Lower lobe of right lung (tissue), 2 donors: ENCODE measurements at regions not wholly inside any gene's neighbourhood (a gene's known extent, or its start where the extent isn't known, plus 50 kb on each side); places are given as distances from the start of the nearest gene placed in this dataset.

Experiments used
- ATAC-seq, 2 donors: fragments of 200-7000 bp; cut with Tn5 transposase; one replicate each; pipeline ENCODE4 v1.9.1; 2020 to 2022; ENCODE audit warnings: mild to moderate bottlenecking in 2 of 2, moderate library complexity in 2 of 2
- DNase-seq: peaks from one replicate; pipeline ENCODE4 v3.0.0-alpha.2; 2020
- H3K27ac ChIP-seq: fragments of 200-600 bp; one replicate; pipeline ENCODE4 v1.8.0; 2022
- H3K27me3 ChIP-seq: fragments of 200-600 bp; one replicate; pipeline ENCODE4 v1.8.0; 2022; ENCODE audit warnings: low read depth
- H3K36me3 ChIP-seq: fragments of 200-600 bp; one replicate; pipeline ENCODE4 v1.8.0; 2022; ENCODE audit warnings: mild to moderate bottlenecking
- H3K4me1 ChIP-seq: fragments of 200-600 bp; one replicate; pipeline ENCODE4 v1.8.0; 2022
- H3K4me3 ChIP-seq: fragments of 200-600 bp; one replicate; pipeline ENCODE4 v1.8.0; 2022; ENCODE audit warnings: mild to moderate bottlenecking
- H3K9me3 ChIP-seq: fragments of 200-600 bp; one replicate; pipeline ENCODE4 v1.8.0; 2022
- CTCF ChIP-seq: fragments of 200-600 bp; IDR thresholded peaks from one replicate; pipeline ENCODE4 v1.8.0; 2022; ENCODE audit warnings: antibody characterized with exemption, mild to moderate bottlenecking
- intact Hi-C: fragments of 100-400 bp; cut with DNase I; formaldehyde crosslinking; loops from one replicate; pipeline ENCODE4 v1.11.0; 2022
- donor health status: DM: no; HTN: yes; CAD: no; lungs with severe emphysema.

- TF ChIP-seq CTCF, result no peak
- no peak overlapping the region for H3K4me3 ChIP-seq
- H3K27ac ChIP-seq, result no peak overlapping the region
- ATAC-seq, result no peak
- H3K4me1 ChIP-seq, result no peaks in the 10 kb centered on the region
- intact Hi-C loops, result no loop called here
- H3K36me3 ChIP-seq, result no peaks in the 10 kb centered on the region
- no peak for DNase-seq
- no peaks in the 10 kb centered on the region for H3K27me3 ChIP-seq
- no peaks in the 10 kb centered on the region for H3K9me3 ChIP-seq
These were observed 712.0 kb downstream of the TBC1D22A start for GRCh38 chr22:47474464-47474863.

- intact Hi-C loops, result no loop called here
- no peak for ATAC-seq
- Histone ChIP-seq H3K27ac (no peak overlapping the region), H3K4me3 (no peak overlapping the region), H3K27me3 (no peaks in the 10 kb centered on the region), H3K4me1 (no peaks in the 10 kb centered on the region), H3K36me3 (no peaks in the 10 kb centered on the region), H3K9me3 (no peaks in the 10 kb centered on the region)
- no peak for TF ChIP-seq CTCF
- DNase-seq, result no peak
These were observed 710.2 kb downstream of the TBC1D22A start for GRCh38 chr22:47472636-47473035.

GRCh38 chr22:47471406-47471805 is 709.0 kb downstream of the TBC1D22A start:
- Histone ChIP-seq H3K4me3 (no peak overlapping the region), H3K36me3 (no peaks in the 10 kb centered on the region), H3K4me1 (no peaks in the 10 kb centered on the region), H3K9me3 (peaks cover 9% of the 10 kb centered on the region), H3K27ac (no peak overlapping the region), H3K27me3 (no peaks in the 10 kb centered on the region)
- ATAC-seq (no peak), DNase-seq (no peak)
- intact Hi-C loops, result no loop called here
- no peak for TF ChIP-seq CTCF

- no peak for ATAC-seq
These were observed 703.4 kb downstream of the TBC1D22A start for GRCh38 chr22:47465809-47466208.

GRCh38 chr22:47465222-47465621 is 702.8 kb downstream of the TBC1D22A start:
- DNase-seq (no peak), ATAC-seq (no peak)
- Histone ChIP-seq H3K27ac (no peak overlapping the region), H3K4me1 (no peaks in the 10 kb centered on the region), H3K27me3 (no peaks in the 10 kb centered on the region), H3K36me3 (no peaks in the 10 kb centered on the region), H3K4me3 (no peak overlapping the region), H3K9me3 (peaks cover 9% of the 10 kb centered on the region)
- no peak for TF ChIP-seq CTCF
- intact Hi-C loops, result no loop called here

More at GRCh38 chr22:47465809-47466208, 703.4 kb downstream of the TBC1D22A start:
- TF ChIP-seq CTCF, result no peak
- H3K9me3 ChIP-seq, result peaks cover 9% of the 10 kb centered on the region
- no peaks in the 10 kb centered on the region for H3K36me3 ChIP-seq
- H3K4me3 ChIP-seq, result no peak overlapping the region
- intact Hi-C loops, result no loop called here
- no peak overlapping the region for H3K27ac ChIP-seq
- no peaks in the 10 kb centered on the region for H3K27me3 ChIP-seq
- DNase-seq, result no peak
- no peaks in the 10 kb centered on the region for H3K4me1 ChIP-seq

- H3K27ac ChIP-seq, result no peak overlapping the region
- no peaks in the 10 kb centered on the region for H3K27me3 ChIP-seq
- no peak for TF ChIP-seq CTCF
- intact Hi-C loops, result no loop called here
- ATAC-seq (no peak), DNase-seq (no peak)
- H3K4me3 ChIP-seq, result no peak overlapping the region
- H3K36me3 ChIP-seq, result no peaks in the 10 kb centered on the region
- H3K4me1 ChIP-seq, result no peaks in the 10 kb centered on the region
- peaks cover 9% of the 10 kb centered on the region for H3K9me3 ChIP-seq
These were observed 700.8 kb downstream of the TBC1D22A start for GRCh38 chr22:47463220-47463619.
